K562 (cell line): ENCODE measurements at regions not wholly inside any gene's neighbourhood (a gene's known extent, or its start where the extent isn't known, plus 50 kb on each side); places are given as distances from the start of the nearest gene placed in this dataset.
A peak's percentile ranks its signal among the peaks of the same experiment; 100 is the strongest.

Experiments used
- CBX3 ChIP-seq, 2 experiments: IDR thresholded peaks; 1 replicate in 1 of 2; 2 replicates in 1 of 2; pipeline ENCODE4 v1.6.1; 2012; ENCODE audit warnings: inconsistent platforms in 2 of 2, low read length in 2 of 2, borderline replicate concordance in 1 of 2, control low read depth in 1 of 2
- CHAMP1 ChIP-seq: fragments of 450-650 bp; IDR thresholded peaks from 2 replicates; pipeline ENCODE4 v1.6.1; 2016; ENCODE audit warnings: mild to moderate bottlenecking
- CREB3 ChIP-seq: fragments of 450-650 bp; conservative IDR thresholded peaks from 2 replicates; pipeline ENCODE4 v1.6.1; 2016; ENCODE audit warnings: missing genetic modification characterization, low read depth, mild to moderate bottlenecking, missing compliant biosample characterization, moderate library complexity
- HDAC8 ChIP-seq: fragments of 450-650 bp; IDR thresholded peaks from 2 replicates; pipeline ENCODE4 v1.6.1; 2016; ENCODE audit warnings: mild to moderate bottlenecking, missing genetic modification characterization, moderate library complexity, missing compliant biosample characterization
- HMGXB4 ChIP-seq: sonication (generic); formaldehyde crosslinking; IDR thresholded peaks from 2 replicates; pipeline ENCODE4 v1.8.1; 2023; ENCODE audit warnings: mild to moderate bottlenecking, missing genetic modification reagents
- IRF1 ChIP-seq: sonication (generic); formaldehyde crosslinking; IDR thresholded peaks from 2 replicates; pipeline ENCODE4 v1.8.0; 2022; ENCODE audit warnings: missing genetic modification reagents, mild to moderate bottlenecking, borderline replicate concordance
- KAT7 ChIP-seq: sonication (generic); formaldehyde crosslinking; IDR thresholded peaks from 2 replicates; pipeline ENCODE4 v1.8.0; 2022; ENCODE audit warnings: missing genetic modification reagents, mild to moderate bottlenecking, borderline replicate concordance
- KDM1A ChIP-seq, 2 experiments: fragments of 450-650 bp; IDR thresholded peaks; 2 replicates each; pipeline ENCODE4 v1.6.1; 2016; ENCODE audit warnings: mild to moderate bottlenecking in 2 of 2
- MECOM ChIP-seq: fragments of 250-450 bp; sonication (Bioruptor Pico); IDR thresholded peaks from 2 replicates; pipeline ENCODE4 v1.8.0; 2022; ENCODE audit warnings: inconsistent platforms
- NFE2 ChIP-seq: IDR thresholded peaks from 2 replicates; pipeline ENCODE4 v1.6.1; 2014; ENCODE audit warnings: antibody characterized with exemption, low read depth
- OTX1 ChIP-seq: fragments of 450-650 bp; formaldehyde crosslinking; IDR thresholded peaks from 2 replicates; pipeline ENCODE4 v1.4.0; 2022; ENCODE audit warnings: mild to moderate bottlenecking
- POLR2AphosphoS5 ChIP-seq: IDR thresholded peaks from 2 replicates; pipeline ENCODE4 v1.6.1; 2011; ENCODE audit warnings: mild to moderate bottlenecking, low read depth, low read length, moderate library complexity; ENCODE audit not compliant: control insufficient read depth, insufficient read depth
- PTBP1 ChIP-seq: fragments of 200-400 bp; formaldehyde crosslinking; IDR thresholded peaks from 2 replicates; pipeline ENCODE4 v1.6.1; 2017; ENCODE audit warnings: low read depth, low read length
- RBBP5 ChIP-seq: fragments of 200-600 bp; sonication (generic); IDR thresholded peaks from 2 replicates; pipeline ENCODE4 v1.6.1; 2012; ENCODE audit warnings: borderline replicate concordance, mild to moderate bottlenecking, low read length, control low read depth, inconsistent platforms; ENCODE audit not compliant: insufficient read depth, poor library complexity, severe bottlenecking
- RCOR1 ChIP-seq, 2 experiments: IDR thresholded peaks; 2 replicates each; pipeline ENCODE4 v1.6.1; 2012; ENCODE audit warnings: low read depth in 2 of 2, low read length in 2 of 2, borderline replicate concordance in 1 of 2, improper control_type of control experiment in 1 of 2
- ZNF12 ChIP-seq: sonication (generic); formaldehyde crosslinking; IDR thresholded peaks from 2 replicates; pipeline ENCODE4 v1.4.0; 2020; ENCODE audit warnings: mild to moderate bottlenecking, missing genetic modification reagents
- ZNF174 ChIP-seq: fragments of 250-450 bp; sonication (Bioruptor Pico); IDR thresholded peaks from 2 replicates; pipeline ENCODE4 v1.4.0; 2020; ENCODE audit warnings: mild to moderate bottlenecking
- ZNF197 ChIP-seq: fragments of 200-800 bp; sonication (Bioruptor generic); IDR thresholded peaks from 2 replicates; pipeline ENCODE4 v1.6.1; 2016; ENCODE audit warnings: low read depth, missing genetic modification characterization, missing compliant biosample characterization
- ZNF3 ChIP-seq: fragments of 250-450 bp; sonication (Bioruptor Pico); IDR thresholded peaks from 2 replicates; pipeline ENCODE4 v1.5.0; 2021; ENCODE audit warnings: mild to moderate bottlenecking, moderate library complexity
- ZNF445 ChIP-seq: fragments of 250-450 bp; sonication (Bioruptor Pico); IDR thresholded peaks from 2 replicates; pipeline ENCODE4 v1.4.0; 2020; ENCODE audit warnings: low read depth, mild to moderate bottlenecking, moderate library complexity
- ZNF668 ChIP-seq: fragments of 250-450 bp; sonication (Bioruptor Pico); IDR thresholded peaks from 2 replicates; pipeline ENCODE4 v1.8.0; 2022; ENCODE audit warnings: mild to moderate bottlenecking, inconsistent platforms
- ZNF77 ChIP-seq: fragments of 250-450 bp; sonication (Bioruptor Pico); IDR thresholded peaks from 2 replicates; pipeline ENCODE4 v1.5.0; 2020

- TF ChIP-seq RCOR1 (IDR thresholded peaks at IDR 0.05; ENCODE audit: borderline replicate concordance in 1 of 2, low read depth in 2 of 2, low read length in 2 of 2) (0 out of 4 replicates have a peak, but pooled peaks of 1 of the 2 experiments have one; percentile 34), ZNF197 (CRISPR knock-in tag) (no peak), CREB3 (tag) (no peak), ZNF174 (CRISPR knock-in tag) (no peak), HMGXB4 (0 out of 2 replicates have a peak, but pooled peaks have one; percentile 19), HDAC8 (tag) (no peak), ZNF3 (no peak), PTBP1 (0 out of 2 replicates have a peak, but pooled peaks have one; percentile 29), ZNF77 (CRISPR knock-in tag) (no peak), CHAMP1 (no peak), NFE2 (no peak), POLR2AphosphoS5 (no peak), RBBP5 (no peak), ZNF445 (CRISPR knock-in tag) (peak; percentile 89; the same call in 1 of the 2 replicates), ZNF12 (CRISPR knock-in tag) (no peak), CBX3 (IDR thresholded peaks at IDR 0.05; ENCODE audit: borderline replicate concordance in 1 of 2, low read length in 2 of 2) (peak; percentile 61 to 66; a peak in 2 of 3 replicates), MECOM (CRISPR knock-in tag) (no peak), KAT7 (CRISPR knock-in tag) (no peak), ZNF668 (CRISPR knock-in tag) (no peak), IRF1 (CRISPR knock-in tag) (no peak), OTX1 (CRISPR knock-in tag) (no peak), KDM1A (IDR thresholded peaks at IDR 0.05) (peak; percentile 33 to 82; a peak in 3 of 4 replicates)
These were observed 96.6 kb upstream of the CIBAR2 start (continued) for GRCh38 chr16:85208643-85209520.
